PFSK-1 (cell line): ENCODE measurements at regions not wholly inside any gene's neighbourhood (a gene's known extent, or its start where the extent isn't known, plus 50 kb on each side); places are given as distances from the start of the nearest gene placed in this dataset.

Experiments
- POLR2AphosphoS5 ChIP-seq: IDR thresholded peaks from 2 replicates; pipeline ENCODE4 v1.6.1; 2012; ENCODE audit warnings: low read depth, mild to moderate bottlenecking, control low read depth, low read length, moderate library complexity
- SIN3A ChIP-seq: IDR thresholded peaks from 2 replicates; pipeline ENCODE4 v1.6.1; 2012; ENCODE audit warnings: mild to moderate bottlenecking, low read length, moderate library complexity, borderline replicate concordance; ENCODE audit not compliant: insufficient read depth
- TAF1 ChIP-seq: IDR thresholded peaks from 2 replicates; pipeline ENCODE4 v1.6.1; 2012; ENCODE audit warnings: low read length, control low read depth, borderline replicate concordance; ENCODE audit not compliant: insufficient read depth

DNA sequence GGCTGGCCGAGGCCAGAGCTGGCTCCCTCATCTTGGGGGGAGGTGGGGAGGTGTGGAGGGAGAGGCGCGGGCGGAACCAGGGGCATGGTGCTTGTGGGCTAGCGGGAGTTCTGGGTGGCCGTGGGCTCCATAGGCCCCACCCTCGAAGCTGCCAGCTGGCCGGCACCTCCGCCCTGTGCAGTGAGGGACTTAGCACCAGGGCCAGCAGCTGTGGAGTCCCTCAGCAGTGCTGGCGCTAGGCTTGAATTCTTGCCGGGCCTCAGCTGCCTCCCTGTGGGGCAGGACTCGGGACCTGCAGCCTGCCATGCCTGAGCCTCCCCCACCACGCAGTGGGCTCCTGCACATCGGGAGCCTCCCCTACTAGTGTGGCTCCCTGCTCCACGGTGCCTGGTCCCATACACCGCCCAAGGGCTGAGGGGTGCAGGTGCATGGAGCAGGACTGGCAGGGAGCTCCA lies 603.3 kb downstream of the PCDH18 start:
- TF ChIP-seq SIN3A = no peak
- no peak for TF ChIP-seq TAF1
- no peak for TF ChIP-seq POLR2AphosphoS5
